KMS-11 (cell line): ENCODE measurements at regions not wholly inside any gene's neighbourhood (a gene's known extent, or its start where the extent isn't known, plus 50 kb on each side); places are given as distances from the start of the nearest gene placed in this dataset.

ENCODE experiments used
- H2AFZ ChIP-seq: fragments of 200-600 bp; sonication (generic); 2 replicates; pipeline ENCODE4 v1.6.1; 2016; ENCODE audit warnings: antibody characterized with exemption, mixed run types, low read depth
- H3K27ac ChIP-seq: fragments of 200-600 bp; sonication (generic); 2 replicates; pipeline ENCODE4 v1.6.1; 2016; ENCODE audit warnings: mild to moderate bottlenecking, mixed run types
- H3K27me3 ChIP-seq: fragments of 200-600 bp; sonication (generic); 2 replicates; pipeline ENCODE4 v1.6.1; 2017; ENCODE audit warnings: mild to moderate bottlenecking, low read depth, mixed run types, moderate library complexity; ENCODE audit not compliant: insufficient read depth
- H3K36me3 ChIP-seq: fragments of 200-600 bp; sonication (generic); 2 replicates; pipeline ENCODE4 v1.6.1; 2017; ENCODE audit warnings: mild to moderate bottlenecking, mixed run types; ENCODE audit not compliant: insufficient read depth
- H3K4me1 ChIP-seq: fragments of 200-600 bp; sonication (generic); 2 replicates; pipeline ENCODE4 v1.6.1; 2016; ENCODE audit warnings: mild to moderate bottlenecking, low read depth, mixed run types; ENCODE audit not compliant: poor library complexity, severe bottlenecking
- H3K4me2 ChIP-seq: fragments of 200-600 bp; sonication (generic); 2 replicates; pipeline ENCODE4 v1.7.0; 2016; ENCODE audit warnings: mild to moderate bottlenecking, mixed run types
- H3K4me3 ChIP-seq: fragments of 200-600 bp; sonication (generic); IDR thresholded peaks from 2 replicates; pipeline ENCODE4 v1.6.1; 2017; ENCODE audit warnings: low read depth, low read length, mixed read lengths; ENCODE audit not compliant: insufficient read depth
- H3K79me2 ChIP-seq: fragments of 200-600 bp; sonication (generic); 2 replicates; pipeline ENCODE4 v1.6.1; 2016; ENCODE audit warnings: low read depth, mixed run types; ENCODE audit not compliant: insufficient read depth
- H3K9ac ChIP-seq: fragments of 200-600 bp; sonication (generic); 2 replicates; pipeline ENCODE4 v1.6.1; 2016; ENCODE audit warnings: mild to moderate bottlenecking, mixed run types
- H4K20me1 ChIP-seq: fragments of 200-600 bp; sonication (generic); 2 replicates; pipeline ENCODE4 v1.6.1; 2016; ENCODE audit warnings: mild to moderate bottlenecking, mixed run types; ENCODE audit not compliant: insufficient read depth
- CTCF ChIP-seq: fragments of 200-600 bp; sonication (generic); conservative IDR thresholded peaks from 2 replicates; pipeline ENCODE4 v1.6.1; 2017; ENCODE audit warnings: low read depth, mild to moderate bottlenecking, antibody characterized with exemption, low read length, moderate library complexity, mixed read lengths

- no peaks in the 10 kb centered on the region for H3K4me1 ChIP-seq
- H3K9ac ChIP-seq: no peak overlapping the region
- no peak for TF ChIP-seq CTCF
- no peak overlapping the region for H3K4me3 ChIP-seq
- H3K36me3 ChIP-seq: no peaks in the 10 kb centered on the region
- no peak overlapping the region for H3K27ac ChIP-seq
- no peak overlapping the region for H2AFZ ChIP-seq
- H3K79me2 ChIP-seq: no peaks in the 10 kb centered on the region
- no peaks in the 10 kb centered on the region; the same call in 1 of the 2 replicates for H3K27me3 ChIP-seq
- H3K4me2 ChIP-seq: no peak overlapping the region
- H4K20me1 ChIP-seq: no peaks in the 10 kb centered on the region
Observed at GRCh38 chr1:5566924-5567323, 425.3 kb downstream of the NPHP4 start.

GRCh38 chr1:5565281-5566125 is 426.7 kb downstream of the NPHP4 start:
- Histone ChIP-seq H3K36me3 (no peaks in the 10 kb centered on the region), H3K27me3 (no peaks in the 10 kb centered on the region; the same call in 1 of the 2 replicates), H3K4me3 (no peak overlapping the region), H4K20me1 (no peaks in the 10 kb centered on the region), H3K4me1 (no peaks in the 10 kb centered on the region), H3K4me2 (no peak overlapping the region), H3K9ac (no peak overlapping the region), H2AFZ (no peak overlapping the region), H3K27ac (no peak overlapping the region), H3K79me2 (no peaks in the 10 kb centered on the region)
- TF ChIP-seq CTCF: no peak

- TF ChIP-seq CTCF: no peak
- H3K79me2 ChIP-seq: no peaks in the 10 kb centered on the region
- H3K4me2 ChIP-seq: no peak overlapping the region
- H3K27ac ChIP-seq: no peak overlapping the region
- H3K4me1 ChIP-seq: no peaks in the 10 kb centered on the region
- H3K27me3 ChIP-seq: no peaks in the 10 kb centered on the region; the same call in 1 of the 2 replicates
- H2AFZ ChIP-seq: no peak overlapping the region
- H3K4me3 ChIP-seq: no peak overlapping the region
- no peaks in the 10 kb centered on the region for H4K20me1 ChIP-seq
- no peak overlapping the region for H3K9ac ChIP-seq
- H3K36me3 ChIP-seq: no peaks in the 10 kb centered on the region
Observed at GRCh38 chr1:5564578-5565257, 427.5 kb downstream of the NPHP4 start.

- Histone ChIP-seq H2AFZ (no peak overlapping the region), H4K20me1 (no peaks in the 10 kb centered on the region), H3K36me3 (no peaks in the 10 kb centered on the region), H3K27ac (no peak overlapping the region), H3K4me1 (no peaks in the 10 kb centered on the region), H3K79me2 (no peaks in the 10 kb centered on the region), H3K27me3 (no peaks in the 10 kb centered on the region; the same call in 1 of the 2 replicates), H3K4me3 (no peak overlapping the region), H3K4me2 (no peak overlapping the region), H3K9ac (no peak overlapping the region)
- no peak for TF ChIP-seq CTCF
Observed at GRCh38 chr1:5563861-5564577, 428.2 kb downstream of the NPHP4 start.
